ENCODE measurements at regions not wholly inside any gene's neighbourhood (a gene's known extent, or its start where the extent isn't known, plus 50 kb on each side); places are given as distances from the start of the nearest gene placed in this dataset.

DNA sequence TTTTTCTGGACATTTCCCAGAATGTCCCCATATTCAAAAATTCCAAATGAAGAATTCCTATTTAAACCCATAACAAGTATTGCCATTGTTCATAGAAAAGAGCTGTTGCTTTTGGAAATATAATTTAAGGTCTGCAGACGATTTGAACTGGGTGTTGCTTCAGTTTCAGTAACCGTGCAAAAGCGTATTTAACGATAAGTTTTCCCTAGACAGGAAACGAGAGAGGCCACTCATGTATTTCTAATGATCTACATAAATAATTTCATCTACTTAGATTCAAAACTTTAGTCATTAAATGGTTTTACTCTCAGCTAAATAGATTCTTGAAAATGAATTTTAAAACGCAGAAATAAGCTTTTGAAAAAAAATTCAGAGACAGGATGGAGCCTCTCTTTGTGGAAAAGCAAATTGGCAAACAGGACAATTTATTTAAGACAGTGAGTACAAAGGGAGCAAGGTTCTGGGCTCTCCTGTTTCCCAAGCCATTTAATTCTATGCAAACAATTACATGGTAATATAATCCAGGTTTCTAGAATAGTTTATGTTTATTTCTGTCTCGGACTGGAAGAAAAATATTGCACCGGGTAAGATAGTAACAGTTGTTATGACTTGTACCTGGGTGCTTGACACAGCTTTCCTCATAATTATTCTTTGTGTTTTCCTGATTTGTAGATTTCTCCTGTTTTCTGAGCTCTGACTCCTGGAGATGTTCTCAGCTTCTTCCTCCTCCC is 263.0 kb downstream of the BAMBI start:
- H3K36me3 Mint-ChIP-seq: no peaks in the 10 kb centered on the region
- no peak overlapping the region for H3K27ac Mint-ChIP-seq
- TF ChIP-seq, protein P1, sequence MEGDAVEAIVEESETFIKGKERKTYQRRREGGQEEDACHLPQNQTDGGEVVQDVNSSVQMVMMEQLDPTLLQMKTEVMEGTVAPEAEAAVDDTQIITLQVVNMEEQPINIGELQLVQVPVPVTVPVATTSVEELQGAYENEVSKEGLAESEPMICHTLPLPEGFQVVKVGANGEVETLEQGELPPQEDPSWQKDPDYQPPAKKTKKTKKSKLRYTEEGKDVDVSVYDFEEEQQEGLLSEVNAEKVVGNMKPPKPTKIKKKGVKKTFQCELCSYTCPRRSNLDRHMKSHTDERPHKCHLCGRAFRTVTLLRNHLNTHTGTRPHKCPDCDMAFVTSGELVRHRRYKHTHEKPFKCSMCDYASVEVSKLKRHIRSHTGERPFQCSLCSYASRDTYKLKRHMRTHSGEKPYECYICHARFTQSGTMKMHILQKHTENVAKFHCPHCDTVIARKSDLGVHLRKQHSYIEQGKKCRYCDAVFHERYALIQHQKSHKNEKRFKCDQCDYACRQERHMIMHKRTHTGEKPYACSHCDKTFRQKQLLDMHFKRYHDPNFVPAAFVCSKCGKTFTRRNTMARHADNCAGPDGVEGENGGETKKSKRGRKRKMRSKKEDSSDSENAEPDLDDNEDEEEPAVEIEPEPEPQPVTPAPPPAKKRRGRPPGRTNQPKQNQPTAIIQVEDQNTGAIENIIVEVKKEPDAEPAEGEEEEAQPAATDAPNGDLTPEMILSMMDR (IDR thresholded peaks at IDR 0.05): no peak
- H3K4me3 Mint-ChIP-seq: no peak overlapping the region
- 89% methylated on average over 8 of the region's 8 CpGs for WGBS (ENCODE audit: insufficient coverage)
- H3K4me1 ChIP-seq (ENCODE audit: control insufficient read depth, insufficient read depth, low read length): no peaks in the 10 kb centered on the region
- intact Hi-C loops (cut with micrococcal nuclease): no loop called here
- no peaks in the 10 kb centered on the region for H3K9me3 ChIP-seq (ENCODE audit: control insufficient read depth, insufficient read depth, low read length)
- no peaks in the 10 kb centered on the region for H3K27me3 ChIP-seq (ENCODE audit: control insufficient read depth, insufficient read depth, low read length)
- peaks cover 3 to 9% of the 10 kb centered on the region in 2 donors for H3K27me3 Mint-ChIP-seq (ENCODE audit: low read depth in 2 of 2)
- ATAC-seq (no peak), DNase-seq (no peak)
- no peaks in the 10 kb centered on the region for H3K4me1 Mint-ChIP-seq
- H3K27ac ChIP-seq (ENCODE audit: low read length): no peak overlapping the region
- peaks cover 2 to 3% of the 10 kb centered on the region in 2 donors for H3K9me3 Mint-ChIP-seq
- no peak overlapping the region for H3K4me3 ChIP-seq (ENCODE audit: low read length)
- H3K36me3 ChIP-seq (ENCODE audit: control insufficient read depth, insufficient read depth, low read length): no peaks in the 10 kb centered on the region

- no peak overlapping the region for H3K4me3 Mint-ChIP-seq
- H3K9me3 Mint-ChIP-seq: peaks cover 2 to 3% of the 10 kb centered on the region in 2 donors
- no peaks in the 10 kb centered on the region for H3K4me1 Mint-ChIP-seq
- TF ChIP-seq, protein P1 (IDR thresholded peaks at IDR 0.05): no peak
- H3K27me3 ChIP-seq (ENCODE audit: control insufficient read depth, insufficient read depth, low read length): no peaks in the 10 kb centered on the region
- peaks cover 5% of the 10 kb centered on the region for H3K36me3 Mint-ChIP-seq
- no peaks in the 10 kb centered on the region for H3K4me1 ChIP-seq (ENCODE audit: control insufficient read depth, insufficient read depth, low read length)
- peaks cover 3 to 17% of the 10 kb centered on the region in 2 donors for H3K27me3 Mint-ChIP-seq (ENCODE audit: low read depth in 2 of 2)
- no peaks in the 10 kb centered on the region for H3K36me3 ChIP-seq (ENCODE audit: control insufficient read depth, insufficient read depth, low read length)
- no peak overlapping the region for H3K4me3 ChIP-seq (ENCODE audit: low read length)
- ATAC-seq (no peak), DNase-seq (no peak)
- H3K27ac ChIP-seq (ENCODE audit: low read length): no peak overlapping the region
- intact Hi-C loops (cut with micrococcal nuclease): no loop called here
- whole genome bisulfite sequencing (ENCODE audit: insufficient coverage): no CpG with 5 or more reads among the region's 1 CpG
- H3K9me3 ChIP-seq (ENCODE audit: control insufficient read depth, insufficient read depth, low read length): peaks cover under 1% of the 10 kb centered on the region
- no peak overlapping the region for H3K27ac Mint-ChIP-seq
These were observed 264.7 kb downstream of the BAMBI start for GRCh38 chr10:28942012-28942411.

GRCh38 chr10:28945959-28946358 is 268.6 kb downstream of the BAMBI start:
- no CpG with 5 or more reads among the region's 1 CpG for WGBS (ENCODE audit: insufficient coverage)
- Histone ChIP-seq H3K27me3 (ENCODE audit: control insufficient read depth, insufficient read depth, low read length) (no peaks in the 10 kb centered on the region), H3K4me3 (ENCODE audit: low read length) (no peak overlapping the region), H3K36me3 (ENCODE audit: control insufficient read depth, insufficient read depth, low read length) (no peaks in the 10 kb centered on the region), H3K27ac (ENCODE audit: low read length) (no peak overlapping the region), H3K9me3 (ENCODE audit: control insufficient read depth, insufficient read depth, low read length) (peaks cover 3% of the 10 kb centered on the region), H3K4me1 (ENCODE audit: control insufficient read depth, insufficient read depth, low read length) (no peaks in the 10 kb centered on the region)
- Mint-ChIP-seq H3K27ac (no peak overlapping the region), H3K4me3 (no peak overlapping the region), H3K27me3 (ENCODE audit: low read depth in 2 of 2) (peaks cover 0 to 16% of the 10 kb centered on the region in 2 donors), H3K9me3 (peaks cover 2 to 3% of the 10 kb centered on the region in 2 donors), H3K36me3 (peaks cover 6% of the 10 kb centered on the region), H3K4me1 (no peaks in the 10 kb centered on the region)
- intact Hi-C loops (cut with micrococcal nuclease): no loop called here
- ATAC-seq (no peak), DNase-seq (no peak)
- TF ChIP-seq, protein P1 (IDR thresholded peaks at IDR 0.05): no peak

- no peak for ATAC-seq
- H3K27ac ChIP-seq (ENCODE audit: low read length): no peak overlapping the region
- 100% methylated on average over 2 of the region's 2 CpGs for WGBS (ENCODE audit: insufficient coverage)
- DNase-seq: no peak
- H3K9me3 ChIP-seq (ENCODE audit: control insufficient read depth, insufficient read depth, low read length): peaks cover 3% of the 10 kb centered on the region
- no peaks in the 10 kb centered on the region for H3K36me3 ChIP-seq (ENCODE audit: control insufficient read depth, insufficient read depth, low read length)
- Mint-ChIP-seq H3K36me3 (peaks cover 6% of the 10 kb centered on the region), H3K27ac (no peak overlapping the region), H3K4me1 (no peaks in the 10 kb centered on the region), H3K4me3 (no peak overlapping the region), H3K27me3 (ENCODE audit: low read depth in 2 of 2) (peaks cover 0 to 16% of the 10 kb centered on the region in 2 donors), H3K9me3 (peaks cover 2 to 3% of the 10 kb centered on the region in 2 donors)
- no peaks in the 10 kb centered on the region for H3K27me3 ChIP-seq (ENCODE audit: control insufficient read depth, insufficient read depth, low read length)
- TF ChIP-seq, protein P1 (IDR thresholded peaks at IDR 0.05): no peak
- intact Hi-C loops (cut with micrococcal nuclease): no loop called here
- H3K4me1 ChIP-seq (ENCODE audit: control insufficient read depth, insufficient read depth, low read length): no peaks in the 10 kb centered on the region
- no peak overlapping the region for H3K4me3 ChIP-seq (ENCODE audit: low read length)
These were observed 269.2 kb downstream of the BAMBI start for GRCh38 chr10:28946479-28946878.

Measured in natural killer cell (primary cell).